Left ventricle myocardium inferior (tissue), 1 donor: ENCODE measurements at regions not wholly inside any gene's neighbourhood (a gene's known extent, or its start where the extent isn't known, plus 50 kb on each side); places are given as distances from the start of the nearest gene placed in this dataset.

Source experiments
- DNase-seq: peaks from one replicate; pipeline ENCODE4 v3.0.0-alpha.2; 2020
- H3K27ac ChIP-seq: fragments of 200-600 bp; replicated peaks from 2 replicates; pipeline ENCODE4 v1.8.0; 2021
- H3K27me3 ChIP-seq: fragments of 200-600 bp; 2 replicates; pipeline ENCODE4 v1.8.0; 2021; ENCODE audit warnings: low read depth
- H3K36me3 ChIP-seq: fragments of 200-600 bp; 2 replicates; pipeline ENCODE4 v1.8.0; 2021
- H3K4me1 ChIP-seq: fragments of 200-600 bp; 2 replicates; pipeline ENCODE4 v1.8.0; 2021
- H3K4me3 ChIP-seq: fragments of 200-600 bp; 2 replicates; pipeline ENCODE4 v1.8.0; 2021; ENCODE audit warnings: mild to moderate bottlenecking, moderate library complexity
- H3K9me3 ChIP-seq: fragments of 200-600 bp; replicated peaks from 2 replicates; pipeline ENCODE4 v1.8.0; 2021
- intact Hi-C: fragments of 100-400 bp; cut with micrococcal nuclease; formaldehyde crosslinking; loops from one replicate; pipeline ENCODE4 v1.11.0; 2022
- TF ChIP-seq, protein P1 (sequence below): fragments of 200-600 bp; IDR thresholded peaks from 2 replicates; pipeline ENCODE4 v1.8.0; 2021; ENCODE audit warnings: antibody characterized with exemption, mild to moderate bottlenecking, borderline replicate concordance
- donor health status: DM: no; HTN: yes; CAD: no; lungs with severe emphysema.

DNA sequence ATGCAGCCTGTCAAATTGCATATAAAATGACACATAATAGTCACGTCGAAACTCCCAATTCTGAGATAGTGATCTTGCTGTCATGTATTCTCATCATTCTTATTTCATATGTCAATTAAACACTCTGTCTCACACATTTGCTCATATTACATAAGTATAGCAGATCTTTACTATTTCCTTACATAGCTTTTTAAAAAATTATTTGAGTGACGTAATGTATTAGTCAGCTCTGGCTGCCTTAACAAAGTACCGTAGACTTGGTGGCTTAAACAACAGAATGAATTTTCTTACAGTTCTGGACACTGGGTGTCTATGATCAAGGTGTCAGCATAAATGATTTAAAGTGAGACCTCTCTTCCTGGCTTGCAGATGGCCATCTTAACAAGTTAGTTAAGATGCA lies 1032.3 kb upstream of the NRXN1 start:
- Histone ChIP-seq H3K36me3 (no peaks in the 10 kb centered on the region), H3K4me3 (no peak overlapping the region), H3K27me3 (no peaks in the 10 kb centered on the region), H3K4me1 (no peaks in the 10 kb centered on the region), H3K9me3 (peaks cover 9% of the 10 kb centered on the region), H3K27ac (no peak overlapping the region)
- intact Hi-C loops = no loop called here
- DNase-seq = no peak
- TF ChIP-seq, protein P1, sequence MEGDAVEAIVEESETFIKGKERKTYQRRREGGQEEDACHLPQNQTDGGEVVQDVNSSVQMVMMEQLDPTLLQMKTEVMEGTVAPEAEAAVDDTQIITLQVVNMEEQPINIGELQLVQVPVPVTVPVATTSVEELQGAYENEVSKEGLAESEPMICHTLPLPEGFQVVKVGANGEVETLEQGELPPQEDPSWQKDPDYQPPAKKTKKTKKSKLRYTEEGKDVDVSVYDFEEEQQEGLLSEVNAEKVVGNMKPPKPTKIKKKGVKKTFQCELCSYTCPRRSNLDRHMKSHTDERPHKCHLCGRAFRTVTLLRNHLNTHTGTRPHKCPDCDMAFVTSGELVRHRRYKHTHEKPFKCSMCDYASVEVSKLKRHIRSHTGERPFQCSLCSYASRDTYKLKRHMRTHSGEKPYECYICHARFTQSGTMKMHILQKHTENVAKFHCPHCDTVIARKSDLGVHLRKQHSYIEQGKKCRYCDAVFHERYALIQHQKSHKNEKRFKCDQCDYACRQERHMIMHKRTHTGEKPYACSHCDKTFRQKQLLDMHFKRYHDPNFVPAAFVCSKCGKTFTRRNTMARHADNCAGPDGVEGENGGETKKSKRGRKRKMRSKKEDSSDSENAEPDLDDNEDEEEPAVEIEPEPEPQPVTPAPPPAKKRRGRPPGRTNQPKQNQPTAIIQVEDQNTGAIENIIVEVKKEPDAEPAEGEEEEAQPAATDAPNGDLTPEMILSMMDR = no peak

DNA sequence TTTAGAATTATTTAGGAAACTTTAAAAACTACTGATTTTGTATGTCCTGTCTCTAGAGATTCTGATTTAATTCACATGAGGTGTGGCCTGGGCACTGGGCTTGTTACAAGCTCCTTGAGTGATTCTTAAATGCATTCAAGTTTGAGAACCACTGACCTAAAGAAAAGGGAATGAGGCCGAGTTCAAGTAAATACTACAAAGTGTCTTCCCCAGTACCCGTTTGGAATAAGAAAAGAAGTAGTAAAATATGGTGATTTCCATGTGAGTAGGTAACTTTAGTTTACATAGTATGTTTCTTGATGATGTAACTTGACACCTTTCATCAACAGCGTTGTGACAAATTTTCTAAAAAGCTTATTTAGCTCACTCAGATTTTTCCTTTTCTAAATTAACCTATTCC lies 1022.9 kb upstream of the NRXN1 start:
- intact Hi-C loops = no loop called here
- Histone ChIP-seq H3K27me3 (no peaks in the 10 kb centered on the region), H3K9me3 (peaks cover 19% of the 10 kb centered on the region), H3K36me3 (no peaks in the 10 kb centered on the region), H3K4me3 (no peak overlapping the region), H3K27ac (no peak overlapping the region), H3K4me1 (no peaks in the 10 kb centered on the region)
- TF ChIP-seq, protein P1 = no peak
- no peak for DNase-seq

DNA sequence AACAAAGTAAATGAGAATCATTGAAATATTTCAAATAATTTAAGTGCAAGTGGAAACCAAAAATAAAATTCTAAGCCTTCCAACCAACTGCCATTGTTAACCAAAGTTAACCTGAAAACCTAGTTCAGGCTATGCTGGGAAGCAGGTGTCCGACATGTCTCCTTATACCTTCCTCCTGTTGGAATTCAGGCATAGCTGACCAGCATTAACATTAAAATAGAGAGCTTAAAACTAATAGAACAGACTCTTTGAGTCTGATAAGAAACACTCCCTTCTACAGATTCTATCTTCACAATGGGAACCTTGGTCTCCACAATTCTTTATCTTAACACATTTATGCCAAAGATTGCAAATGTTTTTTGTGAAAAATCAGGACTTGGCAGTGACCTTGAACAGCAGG lies 1004.9 kb upstream of the NRXN1 start:
- DNase-seq = no peak
- Histone ChIP-seq H3K9me3 (no peaks in the 10 kb centered on the region), H3K27me3 (no peaks in the 10 kb centered on the region), H3K27ac (no peak overlapping the region), H3K4me3 (no peak overlapping the region), H3K4me1 (no peaks in the 10 kb centered on the region), H3K36me3 (no peaks in the 10 kb centered on the region)
- TF ChIP-seq, protein P1 = no peak
- intact Hi-C loops = no loop called here

DNA sequence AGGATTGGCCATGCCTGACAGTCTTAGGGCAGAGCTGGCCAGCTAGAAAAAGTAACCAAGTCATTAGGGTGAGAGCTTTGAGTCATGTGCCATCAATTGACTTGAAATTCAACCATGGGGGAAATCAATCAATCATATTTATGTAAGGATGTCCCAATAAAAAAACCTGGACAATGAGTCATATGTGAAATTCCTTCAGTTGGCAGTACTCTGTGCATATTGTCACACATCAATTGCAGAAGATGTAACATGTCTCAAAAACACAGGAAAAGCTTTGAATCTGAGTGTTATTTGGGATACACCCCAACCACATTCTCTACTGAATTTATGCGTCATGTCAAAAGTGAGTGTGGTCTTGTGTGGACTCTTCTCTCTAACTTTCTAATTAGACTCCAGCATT lies 1004.1 kb upstream of the NRXN1 start:
- TF ChIP-seq, protein P1 = no peak
- no peak for DNase-seq
- no peaks in the 10 kb centered on the region for H3K9me3 ChIP-seq
- H3K27ac ChIP-seq = no peak overlapping the region
- no peak overlapping the region for H3K4me3 ChIP-seq
- H3K36me3 ChIP-seq = no peaks in the 10 kb centered on the region
- H3K4me1 ChIP-seq = no peaks in the 10 kb centered on the region
- no peaks in the 10 kb centered on the region for H3K27me3 ChIP-seq
- intact Hi-C loops = no loop called here

DNA sequence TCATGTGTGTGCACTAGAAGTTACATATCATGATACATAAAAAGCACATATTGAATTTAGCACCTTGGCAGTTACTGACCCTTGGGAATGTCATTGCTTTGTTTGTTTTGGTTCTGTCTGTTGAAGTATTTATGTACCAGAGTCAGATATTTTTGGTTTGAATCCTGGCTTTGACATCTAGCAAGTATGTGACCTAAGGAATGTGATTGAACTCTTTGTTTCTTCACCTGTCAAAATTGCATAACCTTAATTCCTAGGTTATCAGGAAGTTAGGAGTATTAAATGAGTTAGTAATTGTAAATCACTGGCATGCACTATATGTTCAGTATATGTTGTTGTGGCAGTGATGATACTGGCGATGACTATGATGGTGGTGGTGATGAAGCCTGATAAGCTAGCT lies 1003.5 kb upstream of the NRXN1 start:
- Histone ChIP-seq H3K27ac (no peak overlapping the region), H3K4me3 (no peak overlapping the region), H3K4me1 (no peaks in the 10 kb centered on the region), H3K27me3 (no peaks in the 10 kb centered on the region), H3K9me3 (no peaks in the 10 kb centered on the region), H3K36me3 (no peaks in the 10 kb centered on the region)
- no peak for DNase-seq
- TF ChIP-seq, protein P1 = no peak
- intact Hi-C loops = no loop called here

DNA sequence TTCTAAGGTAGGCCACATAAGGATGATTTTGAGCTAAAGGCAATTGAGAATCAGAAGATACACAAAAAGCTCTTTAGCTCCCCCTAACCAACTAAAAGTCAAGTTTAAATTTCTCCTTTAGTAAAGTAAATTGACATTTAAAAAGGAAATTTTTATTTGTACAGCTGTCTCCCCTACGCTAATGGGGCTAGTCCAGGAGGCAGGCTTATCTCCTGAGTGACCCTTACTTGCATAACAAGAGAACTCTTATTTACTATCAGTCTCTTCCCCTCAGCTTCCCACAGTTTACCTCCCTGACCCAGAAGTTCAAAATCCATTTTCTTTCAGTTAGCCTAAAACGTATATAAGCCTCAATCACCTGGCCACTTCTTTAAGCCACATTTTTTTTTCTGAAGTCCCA lies 1002.8 kb upstream of the NRXN1 start:
- H3K4me3 ChIP-seq = no peak overlapping the region
- no peaks in the 10 kb centered on the region for H3K4me1 ChIP-seq
- TF ChIP-seq, protein P1 = no peak
- H3K27ac ChIP-seq = no peak overlapping the region
- no peaks in the 10 kb centered on the region for H3K27me3 ChIP-seq
- intact Hi-C loops = no loop called here
- no peak for DNase-seq
- H3K36me3 ChIP-seq = no peaks in the 10 kb centered on the region
- no peaks in the 10 kb centered on the region for H3K9me3 ChIP-seq
